Amygdala (tissue), 56 donors: ENCODE measurements at regions not wholly inside any gene's neighbourhood (a gene's known extent, or its start where the extent isn't known, plus 50 kb on each side); places are given as distances from the start of the nearest gene placed in this dataset.
"Not testable (repeated sequence)": the region's sequence is repeated elsewhere in the genome, so short reads cannot be mapped to it uniquely, and the experiment has no call there.

ENCODE experiments used
- DNase-seq, 56 donors: peaks; one replicate each; lab custom pipeline; 2025; lab: John Stamatoyannopoulos, UW

- not testable (repeated sequence) for DNase-seq
Measured at GRCh38 chr2:146969703-146970102, 875.1 kb upstream of the ACVR2A start.

DNA sequence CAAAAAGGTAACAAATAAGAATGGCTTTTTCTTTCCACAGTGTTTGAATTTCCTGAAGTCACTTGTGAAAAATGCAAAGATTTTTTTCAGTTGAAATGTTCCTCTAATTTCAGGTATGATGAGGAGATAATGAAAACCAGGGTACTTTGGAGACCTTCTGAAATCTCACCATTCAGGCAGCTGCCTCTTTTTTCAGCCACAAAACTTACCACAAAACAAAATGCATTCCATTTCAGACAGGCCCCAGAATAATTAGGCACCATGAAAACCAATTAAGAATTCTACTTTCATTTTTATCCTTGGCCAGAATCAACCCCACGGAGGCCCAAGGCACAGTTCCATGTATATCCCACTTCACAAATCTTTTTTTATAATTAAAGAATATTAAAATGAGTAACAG lies 880.3 kb upstream of the ACVR2A start:
- no peak for DNase-seq

DNA sequence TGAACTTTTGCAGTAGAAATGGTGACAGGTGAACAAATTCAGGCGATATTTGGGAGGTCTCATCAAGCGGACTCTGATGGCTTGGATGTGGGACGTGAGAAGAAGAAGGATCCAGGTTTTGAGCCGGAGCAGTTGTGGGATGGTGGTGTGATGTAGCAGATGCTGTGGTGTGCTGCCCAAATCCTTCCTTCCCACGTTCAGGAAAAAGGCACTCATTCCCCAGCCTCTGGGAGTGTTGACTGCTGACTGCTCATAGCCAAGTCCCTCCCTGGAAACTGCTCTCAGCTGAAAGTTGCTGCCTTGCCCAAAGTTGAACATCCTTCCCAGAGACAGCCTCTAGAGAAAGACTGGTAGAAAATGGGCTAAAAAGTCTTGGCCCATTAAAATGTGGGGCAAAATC lies 890.3 kb upstream of the ACVR2A start:
- no peak for DNase-seq

DNA sequence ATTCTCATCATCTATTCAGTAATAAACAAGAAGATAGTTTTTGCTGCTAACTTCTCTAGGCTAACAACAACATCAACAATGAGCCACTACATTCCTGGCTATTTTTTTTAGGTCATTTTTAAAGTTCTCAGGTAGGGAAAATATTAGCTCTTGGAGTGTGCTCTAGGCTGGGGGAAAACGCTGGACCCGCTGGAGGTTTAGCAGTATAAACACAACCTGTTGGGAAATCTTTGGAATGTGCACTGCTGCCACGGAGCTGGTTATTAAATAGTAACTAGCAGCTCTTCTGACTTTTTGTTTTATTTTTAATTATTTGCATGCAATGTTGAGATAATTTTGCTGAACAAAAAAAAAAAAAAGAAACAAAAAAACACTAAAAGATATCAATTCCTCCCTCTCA lies 892.1 kb upstream of the ACVR2A start:
- no peak for DNase-seq

DNA sequence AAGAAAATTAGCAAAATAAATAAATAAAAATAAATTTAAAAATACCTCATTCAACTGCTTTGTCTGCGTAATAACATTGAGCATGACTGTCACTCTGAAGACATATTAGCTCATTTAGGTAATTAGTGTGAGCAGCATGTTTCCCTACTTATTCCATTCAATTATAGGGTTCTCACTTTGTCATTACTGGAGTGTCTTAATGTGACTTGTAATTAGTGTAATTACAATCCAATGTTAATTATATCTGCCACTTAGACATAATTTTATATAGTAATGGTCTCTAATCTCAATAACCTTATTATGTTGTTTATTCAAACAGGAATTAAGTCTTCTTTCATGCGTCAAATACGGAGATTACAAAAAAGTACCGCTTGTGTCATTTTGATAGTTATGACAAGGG lies 893.9 kb upstream of the ACVR2A start:
- DNase-seq: no peak

GRCh38 chr2:146950361-146950760 lies 894.5 kb upstream of the ACVR2A start:
- no peak for DNase-seq

DNA sequence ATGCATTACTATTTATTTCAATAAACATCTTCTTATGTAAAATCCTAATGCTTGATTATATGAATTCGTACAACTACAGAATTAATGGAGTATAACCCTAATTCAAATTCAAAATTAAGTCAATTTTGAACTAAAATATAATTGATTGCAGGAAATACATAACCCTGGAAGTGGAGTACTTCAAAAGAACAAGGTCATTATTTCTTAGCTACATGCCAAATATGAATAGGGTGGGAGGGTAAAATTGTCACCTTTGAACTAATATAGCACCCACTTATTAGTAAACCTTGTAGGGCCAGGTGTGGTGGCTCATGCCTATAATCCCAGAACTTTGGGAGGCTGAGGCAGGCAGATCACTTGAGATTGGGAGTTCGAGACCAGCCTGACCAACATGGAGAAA lies 895.4 kb upstream of the ACVR2A start:
- no peak for DNase-seq

DNA sequence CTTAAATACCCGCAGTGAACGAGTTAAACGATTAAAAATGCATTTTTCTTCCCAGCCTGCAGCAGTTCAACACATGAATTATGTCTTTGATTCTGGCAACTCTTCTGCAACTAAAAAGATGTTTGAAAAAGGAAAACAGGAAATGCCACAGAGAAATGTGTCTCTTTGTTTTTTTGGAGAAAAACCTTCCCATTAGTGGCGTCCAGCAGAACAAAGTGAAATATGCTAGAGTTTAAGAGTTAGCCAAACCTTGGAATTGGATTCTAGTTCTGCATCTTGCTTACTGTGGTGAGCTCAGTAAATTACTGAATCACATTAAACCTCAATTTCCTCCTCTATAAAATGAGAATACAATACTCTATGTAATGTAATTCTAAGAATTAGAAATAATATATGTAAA lies 900.2 kb upstream of the ACVR2A start:
- DNase-seq: no peak

DNA sequence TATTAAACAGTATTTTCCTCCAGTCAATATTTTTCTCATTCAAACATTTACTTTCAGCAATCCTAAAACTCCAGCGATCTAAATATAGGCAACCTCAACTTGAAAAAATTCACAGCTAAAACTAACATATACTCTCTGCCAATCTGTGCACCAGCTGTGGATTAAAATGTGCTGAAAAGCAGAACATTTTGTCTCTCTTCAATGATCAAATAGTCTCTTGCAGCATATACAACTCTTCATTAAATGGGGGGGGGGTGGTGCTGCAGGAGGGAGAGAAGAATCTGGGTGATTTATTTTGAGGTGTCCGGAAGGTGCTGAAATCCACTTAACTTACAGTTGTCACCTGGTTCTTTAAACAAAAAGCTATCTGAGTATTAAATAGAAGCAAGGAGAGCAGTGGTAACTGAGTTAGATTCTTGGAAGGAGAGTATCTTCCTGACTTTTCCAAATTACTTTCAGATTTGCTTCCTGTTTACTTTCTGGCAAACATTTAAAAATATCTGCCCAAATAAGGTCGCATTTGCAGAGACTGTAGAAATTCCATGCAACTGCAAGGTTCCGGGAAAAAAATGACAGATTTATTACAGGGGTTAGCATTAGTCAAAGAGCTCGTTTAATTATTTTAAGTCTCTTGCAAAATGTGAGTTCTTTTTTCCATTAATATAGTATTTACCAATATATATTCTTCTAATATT lies 904.7 kb upstream of the ACVR2A start:
- DNase-seq: peak in 2 of 56 donors; percentile 5 to 13

GRCh38 chr2:146934921-146935320 lies 909.9 kb upstream of the ACVR2A start:
- DNase-seq: no peak

DNA sequence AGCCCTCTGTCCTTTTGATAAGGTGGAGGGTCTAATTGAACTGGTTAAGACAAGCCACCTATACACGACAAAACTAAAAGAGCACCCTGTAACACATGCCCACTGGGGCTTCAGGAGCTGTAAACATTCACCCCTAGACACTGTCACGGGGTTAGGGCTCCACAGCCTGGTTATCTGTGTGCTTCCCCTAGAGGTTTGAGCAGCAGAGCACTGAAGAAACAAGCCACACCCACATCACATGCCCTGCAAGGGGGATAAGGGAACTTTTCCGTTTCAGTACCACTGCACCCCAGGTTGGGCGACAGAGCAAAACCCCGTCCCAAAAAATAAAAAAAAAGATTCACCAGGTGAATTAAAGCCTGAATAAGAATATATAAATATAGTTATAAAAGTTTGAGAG lies 913.7 kb upstream of the ACVR2A start:
- DNase-seq: no peak

GRCh38 chr2:146927080-146927711 lies 917.6 kb upstream of the ACVR2A start:
- peak in 32 of 56 donors; percentile 0 to 56 (median 22) for DNase-seq

GRCh38 chr2:146918280-146918679 lies 926.5 kb upstream of the ACVR2A start:
- no peak for DNase-seq

DNA sequence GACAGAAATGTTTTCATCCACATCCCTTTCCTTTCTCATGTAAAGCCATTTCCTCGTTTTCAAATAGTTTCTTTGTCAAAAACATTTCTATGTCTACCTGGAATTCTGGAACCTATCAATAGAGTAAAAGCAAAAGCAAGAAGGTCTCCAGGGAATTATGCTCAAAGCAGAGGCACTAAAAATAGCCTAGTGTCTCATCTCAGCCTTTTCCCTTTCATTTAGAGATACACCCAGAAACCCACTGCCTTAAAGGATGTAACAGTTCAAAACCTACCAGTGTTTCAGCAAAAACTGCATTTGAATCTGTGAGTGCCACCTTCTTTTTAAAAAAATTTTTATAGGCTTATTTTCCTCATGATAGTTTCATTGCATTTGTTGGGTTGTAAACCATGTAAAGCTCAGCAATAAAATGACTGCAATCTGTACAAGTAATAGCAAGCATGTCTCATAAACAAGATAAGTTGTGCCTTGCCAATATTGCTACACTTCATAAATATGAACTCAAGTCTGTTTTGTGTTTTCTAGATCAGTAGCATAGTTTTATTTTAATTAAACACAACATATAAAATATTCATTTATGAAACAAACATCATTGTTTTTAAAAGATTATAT lies 927.3 kb upstream of the ACVR2A start:
- DNase-seq: no peak

GRCh38 chr2:146916914-146917313 lies 927.9 kb upstream of the ACVR2A start:
- DNase-seq: no peak

DNA sequence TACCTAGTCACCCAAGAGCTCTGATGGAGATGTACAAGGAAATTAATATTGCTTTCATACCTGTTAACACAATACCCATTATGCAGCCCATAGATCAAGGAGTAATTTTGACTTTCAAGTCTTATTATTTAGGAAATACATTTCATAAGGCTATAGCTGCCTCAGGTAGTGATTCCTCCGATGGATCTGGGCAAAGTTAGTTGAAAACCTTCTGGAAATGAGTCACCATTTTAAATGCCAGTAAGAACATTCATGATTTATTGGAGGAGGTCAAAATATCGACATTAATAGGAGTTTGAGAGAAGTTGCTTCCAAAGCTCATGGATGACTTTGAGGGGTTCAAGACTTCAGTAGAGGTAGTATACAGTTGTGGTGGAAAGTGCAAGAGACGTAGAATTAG lies 931.4 kb upstream of the ACVR2A start:
- DNase-seq: no peak

GRCh38 chr2:146912536-146912935 lies 932.3 kb upstream of the ACVR2A start:
- DNase-seq: no peak

DNA sequence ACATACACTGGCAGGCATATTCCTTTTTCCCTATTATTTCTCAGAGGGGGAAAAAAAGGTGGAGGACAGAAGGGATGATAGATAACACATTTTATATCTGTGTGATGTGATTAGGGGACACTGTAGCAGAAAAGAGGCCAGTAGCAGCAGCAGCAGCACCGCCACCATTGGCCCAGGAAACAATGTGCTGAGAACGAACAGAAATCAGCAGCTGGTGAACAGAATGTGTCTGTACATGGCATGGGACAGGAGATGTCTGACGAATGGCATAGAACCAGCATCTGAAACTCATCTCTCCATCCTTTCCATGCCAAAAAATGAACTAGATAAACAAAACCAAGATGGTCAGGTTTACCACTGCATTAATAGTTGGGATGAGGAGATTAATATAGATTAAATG lies 936.1 kb upstream of the ACVR2A start:
- no peak for DNase-seq

DNA sequence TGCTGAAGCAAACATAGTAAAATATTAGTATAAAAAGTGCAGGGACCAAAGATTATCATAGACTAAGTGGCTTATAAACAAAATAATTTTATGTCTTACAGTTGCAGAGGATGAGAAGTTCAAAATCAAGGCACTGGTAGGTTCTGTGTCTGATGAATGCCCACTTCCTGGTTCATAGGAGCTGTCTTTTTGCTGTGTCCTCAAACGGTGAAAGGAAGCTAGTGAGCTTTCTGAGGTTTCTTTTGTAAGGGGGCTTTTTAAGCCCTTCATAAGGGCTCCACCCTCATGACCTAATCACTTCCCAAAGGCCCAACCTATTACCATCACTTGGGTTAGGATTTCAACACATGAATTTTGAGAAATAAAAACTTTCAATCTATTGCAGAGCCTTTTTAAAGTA lies 946.7 kb upstream of the ACVR2A start:
- DNase-seq: no peak

- no peak for DNase-seq
Measured at GRCh38 chr2:146894514-146894913, 950.3 kb upstream of the ACVR2A start.

DNA sequence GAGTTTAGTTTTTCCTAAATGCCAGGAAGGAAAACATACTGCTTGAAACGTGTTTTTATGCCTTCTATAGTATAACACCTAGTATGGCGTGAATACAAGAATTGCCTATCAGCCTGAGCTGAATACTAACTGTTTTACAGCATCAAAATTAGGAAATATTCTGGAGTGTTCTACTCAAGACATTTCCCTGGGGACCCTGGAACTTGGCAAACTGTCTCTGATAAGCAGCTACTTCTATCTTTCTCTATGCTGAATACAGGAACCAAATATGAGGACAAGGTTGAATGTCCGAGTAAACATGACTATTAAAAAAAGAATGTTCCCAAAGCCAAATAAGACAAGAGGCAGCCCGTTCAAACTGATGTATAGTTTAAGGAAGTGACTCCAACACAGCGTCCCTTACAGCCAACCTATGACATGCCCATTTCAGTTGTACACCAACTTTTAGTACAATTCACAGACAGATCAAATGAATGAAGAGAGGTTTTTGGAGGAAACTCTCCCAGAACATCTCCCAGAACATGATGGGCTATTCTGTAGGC lies 951.3 kb upstream of the ACVR2A start:
- DNase-seq: no peak

DNA sequence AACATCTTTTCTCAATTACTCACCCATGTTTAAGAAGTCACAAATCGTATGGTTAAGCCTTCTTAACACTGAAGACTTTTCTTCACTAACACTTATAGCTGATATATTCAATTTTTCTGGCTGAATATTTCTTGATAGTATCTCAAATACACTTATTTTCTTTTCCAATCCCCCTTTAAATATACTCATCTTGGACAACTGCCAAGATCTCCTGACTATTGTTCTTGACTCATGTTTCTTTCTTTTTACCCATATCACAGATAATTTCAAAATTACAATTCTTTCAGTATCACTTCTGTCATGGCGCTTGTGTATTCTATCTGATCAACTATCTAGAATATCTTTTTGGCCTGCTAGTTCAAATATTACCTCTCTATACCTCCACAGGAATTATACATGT lies 954.3 kb upstream of the ACVR2A start:
- DNase-seq: no peak
